ENCODE measurements at regions not wholly inside any gene's neighbourhood (a gene's known extent, or its start where the extent isn't known, plus 50 kb on each side); places are given as distances from the start of the nearest gene placed in this dataset.

DNA sequence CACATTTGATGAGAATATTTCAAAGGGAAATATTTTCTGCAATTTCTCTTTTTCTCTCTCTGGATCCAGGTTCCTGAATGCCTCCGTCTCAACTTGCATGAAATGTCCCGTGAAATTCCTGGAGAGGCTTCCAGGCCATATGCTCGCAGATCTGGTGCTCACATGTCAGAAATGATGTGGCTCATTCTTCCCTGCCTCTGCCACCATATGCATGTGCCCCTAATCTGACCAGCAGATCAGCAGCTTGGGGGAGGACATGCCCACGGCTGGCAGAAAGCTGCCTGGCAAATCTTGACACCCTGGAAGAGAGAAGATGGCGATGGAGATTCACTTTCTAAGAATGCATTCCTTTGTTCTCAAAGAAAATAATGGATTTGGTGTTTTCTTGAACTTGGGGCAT, 490.7 kb downstream of the RPS24 start:
- TF ChIP-seq FOXM1 (IDR thresholded peaks at IDR 0.05; ENCODE audit: borderline replicate concordance, low read depth): no peak
- no peak for TF ChIP-seq EGR1 (IDR thresholded peaks at IDR 0.05)
- no peak for TF ChIP-seq EP300 (IDR thresholded peaks at IDR 0.05; ENCODE audit: borderline replicate concordance)

DNA sequence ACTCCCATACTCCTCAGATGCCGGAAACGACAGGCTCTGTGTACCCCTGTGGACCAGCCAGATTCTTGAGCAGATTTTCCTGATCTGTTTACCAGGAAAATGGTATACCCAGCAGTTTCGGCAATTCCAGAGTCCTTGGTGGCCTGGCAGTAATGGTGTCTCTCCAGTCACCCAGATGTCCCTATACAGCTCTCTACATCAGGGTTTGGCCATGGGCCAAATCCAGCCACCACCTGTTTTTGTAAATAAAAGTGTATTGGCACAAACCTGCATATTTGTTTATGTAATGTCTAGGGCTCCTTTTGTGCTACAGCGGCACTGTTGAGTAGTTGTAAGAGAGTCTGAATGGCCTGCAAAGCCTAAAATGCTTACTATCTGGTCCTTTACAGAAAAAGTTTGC, 491.3 kb downstream of the RPS24 start:
- no peak for TF ChIP-seq TCF12 (IDR thresholded peaks at IDR 0.05; ENCODE audit: low read depth)
- no peak for TF ChIP-seq USF1 (IDR thresholded peaks at IDR 0.05)
- TF ChIP-seq, protein P1, sequence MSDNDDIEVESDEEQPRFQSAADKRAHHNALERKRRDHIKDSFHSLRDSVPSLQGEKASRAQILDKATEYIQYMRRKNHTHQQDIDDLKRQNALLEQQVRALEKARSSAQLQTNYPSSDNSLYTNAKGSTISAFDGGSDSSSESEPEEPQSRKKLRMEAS (IDR thresholded peaks at IDR 0.05): no peak
- TF ChIP-seq TAF1 (IDR thresholded peaks at IDR 0.05; ENCODE audit: low read depth): no peak
- no peak for TF ChIP-seq CEBPB (IDR thresholded peaks at IDR 0.05)
- TF ChIP-seq CREB1 (IDR thresholded peaks at IDR 0.05; ENCODE audit: low read depth): no peak
- TF ChIP-seq ZBTB7A (IDR thresholded peaks at IDR 0.05; ENCODE audit: low read depth): no peak
- TF ChIP-seq NFIC (IDR thresholded peaks at IDR 0.05): peak; percentile 34; the same call in 1 of the 2 replicates

DNA sequence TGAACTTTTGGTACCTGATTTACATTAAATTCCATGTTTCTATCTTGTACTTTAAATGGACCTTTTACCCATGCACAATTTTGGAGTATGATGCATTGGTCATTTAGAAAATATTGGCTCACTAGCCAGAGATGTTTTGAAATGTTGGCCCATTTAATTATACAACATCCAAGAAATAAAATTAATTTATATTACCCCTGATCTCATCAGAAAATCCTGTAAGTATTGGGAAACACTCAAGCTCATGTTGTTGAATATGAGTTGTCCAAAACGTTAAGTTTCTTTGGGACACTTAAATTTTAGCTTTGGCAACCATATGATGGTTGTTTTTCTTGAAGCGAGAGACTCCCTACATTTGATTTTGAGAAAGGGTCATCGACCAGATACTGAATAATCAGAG, 492.7 kb downstream of the RPS24 start:
- TF ChIP-seq TAF1 (IDR thresholded peaks at IDR 0.05; ENCODE audit: low read depth) (no peak), YY1 (IDR thresholded peaks at IDR 0.05; ENCODE audit: low read depth) (no peak), FOXM1 (IDR thresholded peaks at IDR 0.05; ENCODE audit: borderline replicate concordance, low read depth) (no peak), USF1 (IDR thresholded peaks at IDR 0.05) (no peak), RAD21 (IDR thresholded peaks at IDR 0.05; ENCODE audit: low read depth) (no peak), NFIC (IDR thresholded peaks at IDR 0.05) (no peak), EGR1 (IDR thresholded peaks at IDR 0.05) (no peak), ZBTB7A (IDR thresholded peaks at IDR 0.05; ENCODE audit: low read depth) (no peak), TEAD4 (IDR thresholded peaks at IDR 0.05) (no peak), TCF12 (IDR thresholded peaks at IDR 0.05; ENCODE audit: low read depth) (no peak), EP300 (IDR thresholded peaks at IDR 0.05; ENCODE audit: borderline replicate concordance) (no peak), CEBPB (IDR thresholded peaks at IDR 0.05) (no peak), CREB1 (IDR thresholded peaks at IDR 0.05; ENCODE audit: low read depth) (no peak)
- TF ChIP-seq, protein P1 (IDR thresholded peaks at IDR 0.05): no peak
- TF ChIP-seq, protein P2, sequence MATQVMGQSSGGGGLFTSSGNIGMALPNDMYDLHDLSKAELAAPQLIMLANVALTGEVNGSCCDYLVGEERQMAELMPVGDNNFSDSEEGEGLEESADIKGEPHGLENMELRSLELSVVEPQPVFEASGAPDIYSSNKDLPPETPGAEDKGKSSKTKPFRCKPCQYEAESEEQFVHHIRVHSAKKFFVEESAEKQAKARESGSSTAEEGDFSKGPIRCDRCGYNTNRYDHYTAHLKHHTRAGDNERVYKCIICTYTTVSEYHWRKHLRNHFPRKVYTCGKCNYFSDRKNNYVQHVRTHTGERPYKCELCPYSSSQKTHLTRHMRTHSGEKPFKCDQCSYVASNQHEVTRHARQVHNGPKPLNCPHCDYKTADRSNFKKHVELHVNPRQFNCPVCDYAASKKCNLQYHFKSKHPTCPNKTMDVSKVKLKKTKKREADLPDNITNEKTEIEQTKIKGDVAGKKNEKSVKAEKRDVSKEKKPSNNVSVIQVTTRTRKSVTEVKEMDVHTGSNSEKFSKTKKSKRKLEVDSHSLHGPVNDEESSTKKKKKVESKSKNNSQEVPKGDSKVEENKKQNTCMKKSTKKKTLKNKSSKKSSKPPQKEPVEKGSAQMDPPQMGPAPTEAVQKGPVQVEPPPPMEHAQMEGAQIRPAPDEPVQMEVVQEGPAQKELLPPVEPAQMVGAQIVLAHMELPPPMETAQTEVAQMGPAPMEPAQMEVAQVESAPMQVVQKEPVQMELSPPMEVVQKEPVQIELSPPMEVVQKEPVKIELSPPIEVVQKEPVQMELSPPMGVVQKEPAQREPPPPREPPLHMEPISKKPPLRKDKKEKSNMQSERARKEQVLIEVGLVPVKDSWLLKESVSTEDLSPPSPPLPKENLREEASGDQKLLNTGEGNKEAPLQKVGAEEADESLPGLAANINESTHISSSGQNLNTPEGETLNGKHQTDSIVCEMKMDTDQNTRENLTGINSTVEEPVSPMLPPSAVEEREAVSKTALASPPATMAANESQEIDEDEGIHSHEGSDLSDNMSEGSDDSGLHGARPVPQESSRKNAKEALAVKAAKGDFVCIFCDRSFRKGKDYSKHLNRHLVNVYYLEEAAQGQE (IDR thresholded peaks at IDR 0.05; ENCODE audit: low read depth): no peak

DNA sequence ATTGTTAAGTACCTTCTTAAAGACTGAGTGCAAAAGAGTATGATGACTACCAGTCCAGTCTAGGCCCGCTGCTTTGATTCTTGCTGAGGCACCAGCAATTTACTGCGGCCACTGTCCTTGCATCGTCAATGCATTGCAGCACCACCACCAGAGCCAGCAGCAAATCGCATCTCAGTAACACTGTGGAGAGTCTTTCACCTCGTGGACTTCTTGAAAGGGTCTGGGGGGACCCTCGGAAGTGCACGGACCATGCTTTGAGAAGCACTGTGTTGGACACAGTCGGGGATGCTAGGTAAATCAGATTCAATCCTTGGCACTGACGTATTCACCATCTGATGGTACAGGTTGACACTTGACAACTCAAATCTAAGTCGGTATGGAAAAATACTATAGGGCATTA, 493.6 kb downstream of the RPS24 start:
- TF ChIP-seq EGR1 (IDR thresholded peaks at IDR 0.05) (no peak), RAD21 (IDR thresholded peaks at IDR 0.05; ENCODE audit: low read depth) (no peak), YY1 (IDR thresholded peaks at IDR 0.05; ENCODE audit: low read depth) (no peak), CEBPB (IDR thresholded peaks at IDR 0.05) (no peak)
- TF ChIP-seq, protein P2 (IDR thresholded peaks at IDR 0.05; ENCODE audit: low read depth): no peak

GRCh38 chr10:78528749-78529204, 495.1 kb downstream of the RPS24 start:
- TF ChIP-seq YY1 (IDR thresholded peaks at IDR 0.05; ENCODE audit: low read depth): no peak

GRCh38 chr10:78529262-78529661, 495.6 kb downstream of the RPS24 start:
- TF ChIP-seq CEBPB (IDR thresholded peaks at IDR 0.05) (no peak), USF1 (IDR thresholded peaks at IDR 0.05) (no peak), TEAD4 (IDR thresholded peaks at IDR 0.05) (no peak), CREB1 (IDR thresholded peaks at IDR 0.05; ENCODE audit: low read depth) (no peak), EGR1 (IDR thresholded peaks at IDR 0.05) (no peak), TAF1 (IDR thresholded peaks at IDR 0.05; ENCODE audit: low read depth) (no peak), ZBTB7A (IDR thresholded peaks at IDR 0.05; ENCODE audit: low read depth) (no peak), YY1 (IDR thresholded peaks at IDR 0.05; ENCODE audit: low read depth) (no peak), TCF12 (IDR thresholded peaks at IDR 0.05; ENCODE audit: low read depth) (no peak), RAD21 (IDR thresholded peaks at IDR 0.05; ENCODE audit: low read depth) (no peak), EP300 (IDR thresholded peaks at IDR 0.05; ENCODE audit: borderline replicate concordance) (no peak), NFIC (IDR thresholded peaks at IDR 0.05) (no peak), FOXM1 (IDR thresholded peaks at IDR 0.05; ENCODE audit: borderline replicate concordance, low read depth) (no peak)
- TF ChIP-seq, protein P2 (IDR thresholded peaks at IDR 0.05; ENCODE audit: low read depth): no peak
- TF ChIP-seq, protein P1 (IDR thresholded peaks at IDR 0.05): no peak

All from Ishikawa (cell line).